ENCODE measurements at regions not wholly inside any gene's neighbourhood (a gene's known extent, or its start where the extent isn't known, plus 50 kb on each side); places are given as distances from the start of the nearest gene placed in this dataset.

DNA sequence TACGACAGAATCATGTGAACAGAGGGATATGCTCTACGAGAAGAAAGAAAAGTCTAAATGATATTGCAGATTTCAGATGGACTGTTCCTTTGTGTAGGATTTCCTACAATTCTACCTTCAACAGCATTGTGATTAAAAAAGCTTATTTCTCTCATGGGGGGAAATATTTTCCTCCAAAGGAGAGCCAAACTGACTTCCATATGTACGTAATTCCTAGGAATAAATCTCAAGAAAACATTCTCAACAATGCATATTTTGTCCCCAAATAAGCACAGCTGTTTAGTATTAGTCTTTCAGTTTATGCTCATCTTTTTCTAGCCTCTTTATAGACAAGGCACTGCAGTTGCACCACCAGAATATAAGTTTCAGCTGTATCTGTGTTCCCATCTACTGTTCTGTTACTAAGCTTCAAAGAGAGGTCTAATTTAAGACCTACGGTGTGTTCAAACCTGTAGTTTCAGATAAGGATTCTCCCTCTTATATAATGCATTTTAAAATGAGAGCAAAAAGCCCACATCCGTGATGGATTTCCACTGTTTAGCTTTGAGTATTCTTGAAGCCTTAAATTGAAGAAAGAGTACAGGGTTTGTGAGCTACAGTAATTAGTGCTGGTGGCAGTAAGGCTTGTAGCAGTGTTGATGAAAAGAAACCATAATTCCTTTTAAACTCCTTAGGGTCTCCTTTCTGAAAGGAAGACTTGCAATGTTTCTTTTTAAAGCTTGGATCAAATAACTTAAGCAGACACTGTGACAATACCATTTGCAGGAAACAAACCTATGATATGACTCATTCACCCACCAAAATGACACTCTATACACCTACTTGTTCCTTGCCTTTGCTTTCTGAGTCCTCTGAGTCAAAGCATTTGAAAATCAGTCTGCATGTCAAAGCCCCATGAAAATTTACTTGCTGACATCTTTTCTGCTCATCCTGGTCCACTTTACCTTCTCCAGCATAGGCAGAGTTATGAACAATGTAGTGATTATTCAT is 754.1 kb downstream of the NOVA1 start:
- dilution Hi-C loops (cut with MboI; ENCODE audit: extremely low pct_ligation_motif_present, low sequenced_read_pairs): no loop called here
- no peak for TF ChIP-seq GATA2 (IDR thresholded peaks at IDR 0.05; ENCODE audit: insufficient read depth, insufficient read length, low read depth, low read length)
- peak; percentile 5 for TF ChIP-seq FOS (IDR thresholded peaks at IDR 0.05; ENCODE audit: borderline replicate concordance, insufficient read depth, low read length)
- TF ChIP-seq, protein P1, sequence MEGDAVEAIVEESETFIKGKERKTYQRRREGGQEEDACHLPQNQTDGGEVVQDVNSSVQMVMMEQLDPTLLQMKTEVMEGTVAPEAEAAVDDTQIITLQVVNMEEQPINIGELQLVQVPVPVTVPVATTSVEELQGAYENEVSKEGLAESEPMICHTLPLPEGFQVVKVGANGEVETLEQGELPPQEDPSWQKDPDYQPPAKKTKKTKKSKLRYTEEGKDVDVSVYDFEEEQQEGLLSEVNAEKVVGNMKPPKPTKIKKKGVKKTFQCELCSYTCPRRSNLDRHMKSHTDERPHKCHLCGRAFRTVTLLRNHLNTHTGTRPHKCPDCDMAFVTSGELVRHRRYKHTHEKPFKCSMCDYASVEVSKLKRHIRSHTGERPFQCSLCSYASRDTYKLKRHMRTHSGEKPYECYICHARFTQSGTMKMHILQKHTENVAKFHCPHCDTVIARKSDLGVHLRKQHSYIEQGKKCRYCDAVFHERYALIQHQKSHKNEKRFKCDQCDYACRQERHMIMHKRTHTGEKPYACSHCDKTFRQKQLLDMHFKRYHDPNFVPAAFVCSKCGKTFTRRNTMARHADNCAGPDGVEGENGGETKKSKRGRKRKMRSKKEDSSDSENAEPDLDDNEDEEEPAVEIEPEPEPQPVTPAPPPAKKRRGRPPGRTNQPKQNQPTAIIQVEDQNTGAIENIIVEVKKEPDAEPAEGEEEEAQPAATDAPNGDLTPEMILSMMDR (IDR thresholded peaks at IDR 0.05; ENCODE audit: extremely low read depth in 1 of 2, insufficient read depth in 1 of 2, low read depth in 1 of 2, low read length in 2 of 2): no peak

DNA sequence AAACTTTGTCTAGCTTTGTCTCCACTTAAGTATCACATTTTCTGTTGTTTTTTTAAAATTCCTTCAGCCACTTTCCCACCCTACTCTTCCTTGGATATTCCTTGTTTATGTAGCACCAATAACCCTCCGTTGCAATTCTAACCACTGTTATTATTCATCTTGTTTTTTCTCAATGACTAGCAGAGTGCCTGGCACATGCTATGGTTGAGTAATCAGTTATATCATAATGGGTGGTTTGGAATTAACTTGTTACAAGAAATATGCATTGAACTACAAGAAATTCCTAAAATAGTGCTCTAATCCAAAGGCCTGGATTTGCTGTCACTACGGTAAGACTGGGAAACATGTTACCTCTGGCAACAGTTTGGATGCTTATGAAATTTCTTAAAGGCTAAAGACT is 756.6 kb downstream of the NOVA1 start:
- intact Hi-C loops (cut with micrococcal nuclease): no loop called here
- CTCF ChIA-PET: no interaction called here

More for the DNA sequence above, 754.1 kb downstream of the NOVA1 start:
- Histone ChIP-seq H3K4me1 (ENCODE audit: control insufficient read depth, extremely low read depth, insufficient read depth, low read length) (no peaks in the 10 kb centered on the region), H3K9me1 (replicated peaks; ENCODE audit: control insufficient read depth, extremely low read depth, insufficient read depth, low read length) (no peaks in the 10 kb centered on the region), H3K27ac (ENCODE audit: insufficient read depth, low read depth, low read length) (no peak overlapping the region), H3K27me3 (ENCODE audit: control insufficient read depth in 2 of 2, insufficient read depth in 2 of 2, low read length in 2 of 2) (peaks cover 0 to 3% of the 10 kb centered on the region in 2 experiments), H3K9ac (replicated peaks; ENCODE audit: extremely low read depth, insufficient read depth, low read length) (no peak overlapping the region), H2AFZ (ENCODE audit: low read depth, low read length) (no peak overlapping the region), H3K4me2 (ENCODE audit: insufficient read depth, low read length) (no peak overlapping the region), H4K20me1 (replicated peaks; ENCODE audit: control insufficient read depth, extremely low read depth, insufficient read depth, low read length) (no peaks in the 10 kb centered on the region), H3K36me3 (ENCODE audit: control insufficient read depth in 2 of 2, extremely low read depth in 1 of 2, insufficient read depth in 2 of 2, low read length in 2 of 2) (no peaks in the 10 kb centered on the region), H3K79me2 (ENCODE audit: control insufficient read depth, insufficient read depth, low read length) (no peaks in the 10 kb centered on the region), H3K9me3 (replicated peaks; ENCODE audit: control insufficient read depth, insufficient read depth, low read length) (no peaks in the 10 kb centered on the region), H3K4me3 (replicated peaks in 1 of 3; ENCODE audit: insufficient read depth in 1 of 3, low read depth in 1 of 3, low read length in 3 of 3) (no peak overlapping the region)
- DNase-seq (ENCODE audit: low read depth, low spot score) (no peak), FAIRE-seq (no peak)
- no TSS peak for BruUV-seq (replicated peaks)
- POLR2A ChIA-PET: no interaction called here
- intact Hi-C loops (cut with micrococcal nuclease): no loop called here
- CTCF ChIA-PET: interaction anchor here (0.8 to 2.1 kb wide), 2 partner anchors 10 to 165 kb away, joined by 3 to 5 read pairs; no protein-coding TSS in a partner anchor

More for the DNA sequence above, 756.6 kb downstream of the NOVA1 start:
- Histone ChIP-seq H3K36me3 (ENCODE audit: control insufficient read depth in 2 of 2, extremely low read depth in 1 of 2, insufficient read depth in 2 of 2, low read length in 2 of 2) (no peaks in the 10 kb centered on the region), H2AFZ (ENCODE audit: low read depth, low read length) (no peak overlapping the region), H4K20me1 (replicated peaks; ENCODE audit: control insufficient read depth, extremely low read depth, insufficient read depth, low read length) (no peaks in the 10 kb centered on the region), H3K4me3 (replicated peaks in 1 of 3; ENCODE audit: insufficient read depth in 1 of 3, low read depth in 1 of 3, low read length in 3 of 3) (no peak overlapping the region), H3K9me1 (replicated peaks; ENCODE audit: control insufficient read depth, extremely low read depth, insufficient read depth, low read length) (no peaks in the 10 kb centered on the region), H3K9me3 (replicated peaks; ENCODE audit: control insufficient read depth, insufficient read depth, low read length) (no peaks in the 10 kb centered on the region), H3K27me3 (ENCODE audit: control insufficient read depth in 2 of 2, insufficient read depth in 2 of 2, low read length in 2 of 2) (peaks cover 0 to 3% of the 10 kb centered on the region in 2 experiments), H3K4me1 (ENCODE audit: control insufficient read depth, extremely low read depth, insufficient read depth, low read length) (no peaks in the 10 kb centered on the region), H3K79me2 (ENCODE audit: control insufficient read depth, insufficient read depth, low read length) (no peaks in the 10 kb centered on the region), H3K9ac (replicated peaks; ENCODE audit: extremely low read depth, insufficient read depth, low read length) (no peak overlapping the region), H3K27ac (ENCODE audit: insufficient read depth, low read depth, low read length) (no peak overlapping the region), H3K4me2 (ENCODE audit: insufficient read depth, low read length) (no peak overlapping the region)
- no TSS peak for BruUV-seq (replicated peaks)
- FAIRE-seq: no peak
- DNase-seq (ENCODE audit: low read depth, low spot score): no peak
- POLR2A ChIA-PET: no interaction called here
- TF ChIP-seq, protein P2, sequence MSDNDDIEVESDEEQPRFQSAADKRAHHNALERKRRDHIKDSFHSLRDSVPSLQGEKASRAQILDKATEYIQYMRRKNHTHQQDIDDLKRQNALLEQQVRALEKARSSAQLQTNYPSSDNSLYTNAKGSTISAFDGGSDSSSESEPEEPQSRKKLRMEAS (IDR thresholded peaks at IDR 0.05; ENCODE audit: insufficient read depth, insufficient read length): no peak
- TF ChIP-seq POLR2A (IDR thresholded peaks at IDR 0.05; ENCODE audit: low read depth, low read length) (no peak), MYC (IDR thresholded peaks at IDR 0.05; ENCODE audit: low read depth, low read length) (no peak), JUN (IDR thresholded peaks at IDR 0.05; ENCODE audit: borderline replicate concordance, insufficient read depth, insufficient read length, low read depth) (no peak), POLR2AphosphoS5 (IDR thresholded peaks at IDR 0.05; ENCODE audit: insufficient read depth, low read depth, low read length) (no peak), FOS (IDR thresholded peaks at IDR 0.05; ENCODE audit: borderline replicate concordance, insufficient read depth, low read length) (no peak), GATA2 (IDR thresholded peaks at IDR 0.05; ENCODE audit: insufficient read depth, insufficient read length, low read depth, low read length) (no peak)
- TF ChIP-seq, protein P1 (IDR thresholded peaks at IDR 0.05; ENCODE audit: extremely low read depth in 1 of 2, insufficient read depth in 1 of 2, low read depth in 1 of 2, low read length in 2 of 2): no peak
- dilution Hi-C loops (cut with MboI; ENCODE audit: extremely low pct_ligation_motif_present, low sequenced_read_pairs): no loop called here
